T-helper 2 cell treated with Interferon-gamma antibody and Interleukin-4, amounts not matched to agents 5 μg/mL and 100 μg/mL, for 36 hours (primary cell): ENCODE measurements at regions not wholly inside any gene's neighbourhood (a gene's known extent, or its start where the extent isn't known, plus 50 kb on each side); places are given as distances from the start of the nearest gene placed in this dataset.
A peak's percentile ranks its signal among the peaks of the same experiment; 100 is the strongest.

Experiments used
- DNase-seq: peaks from one replicate; pipeline ENCODE4 v3.0.0; 2021; ENCODE audit warnings: low spot score
- H3K27ac Mint-ChIP-seq: one replicate; pipeline ENCODE4 v1.8.0; 2021; ENCODE audit warnings: mild to moderate bottlenecking, mixed read lengths
- H3K27me3 Mint-ChIP-seq: one replicate; pipeline ENCODE4 v1.8.0; 2021; ENCODE audit warnings: low read depth, mixed read lengths
- H3K36me3 Mint-ChIP-seq: one replicate; pipeline ENCODE4 v1.8.0; 2021; ENCODE audit warnings: low read depth, mixed read lengths
- H3K4me1 Mint-ChIP-seq: one replicate; pipeline ENCODE4 v1.8.0; 2021; ENCODE audit warnings: low read depth, mixed read lengths
- H3K4me3 Mint-ChIP-seq: one replicate; pipeline ENCODE4 v1.8.0; 2022; ENCODE audit warnings: mild to moderate bottlenecking, moderate library complexity, mixed read lengths
- H3K9me3 Mint-ChIP-seq: one replicate; pipeline ENCODE4 v1.8.0; 2021; ENCODE audit warnings: mixed read lengths

DNA sequence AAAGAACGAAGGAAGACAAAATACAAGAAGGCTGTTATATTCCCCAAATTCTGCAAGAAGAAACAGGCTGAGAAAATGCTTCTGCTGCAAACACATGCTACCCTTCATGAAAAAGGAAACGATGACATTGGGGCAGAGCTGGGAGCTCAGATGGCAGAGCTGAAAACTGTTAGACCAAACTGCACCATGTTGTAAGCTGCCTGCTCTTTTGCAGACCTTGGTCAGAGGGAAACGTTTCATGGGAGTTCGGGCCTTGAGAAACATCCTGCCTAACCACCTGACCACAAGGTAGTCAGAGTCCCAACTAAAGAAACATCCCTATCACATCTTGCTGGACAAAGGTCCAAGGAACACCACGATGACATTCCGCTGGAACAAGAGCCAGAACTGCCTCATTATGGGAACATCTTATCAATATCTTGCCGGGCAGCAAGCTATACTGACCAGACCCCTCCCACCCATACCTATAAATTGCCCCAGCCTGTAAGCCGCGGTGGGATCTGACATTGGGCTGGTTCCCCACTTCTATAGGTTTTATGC lies 110.7 kb upstream of the CTSC start:
- Mint-ChIP-seq H3K27me3 (peaks cover 13% of the 10 kb centered on the region), H3K4me1 (peaks cover 4% of the 10 kb centered on the region), H3K27ac (no peak overlapping the region), H3K4me3 (no peak overlapping the region), H3K9me3 (peaks cover 5% of the 10 kb centered on the region), H3K36me3 (no peaks in the 10 kb centered on the region)
- DNase-seq = no peak

DNA sequence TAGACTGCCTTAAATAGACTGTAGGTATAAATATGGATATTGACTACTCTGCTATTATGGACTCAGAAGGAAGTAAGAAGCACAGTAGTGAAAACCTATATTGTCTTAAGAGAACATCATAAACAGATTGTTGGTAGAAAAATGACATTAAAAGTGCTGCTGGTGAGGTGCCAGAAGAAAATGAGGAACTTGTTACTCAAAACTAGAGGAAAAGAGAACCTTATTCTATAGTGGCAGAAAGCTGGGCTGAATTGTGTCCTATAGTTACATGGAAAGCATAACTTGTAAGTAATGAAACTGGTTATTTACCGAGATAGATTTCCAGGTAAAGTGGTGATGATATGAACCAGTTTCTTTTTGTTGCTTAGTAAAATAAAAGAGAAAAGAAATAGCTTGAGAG lies 109.7 kb upstream of the CTSC start:
- DNase-seq = no peak
- peaks cover 4% of the 10 kb centered on the region for H3K4me1 Mint-ChIP-seq
- H3K27me3 Mint-ChIP-seq = peaks cover 12% of the 10 kb centered on the region
- no peak overlapping the region for H3K4me3 Mint-ChIP-seq
- H3K27ac Mint-ChIP-seq = no peak overlapping the region
- no peaks in the 10 kb centered on the region for H3K36me3 Mint-ChIP-seq
- H3K9me3 Mint-ChIP-seq = peaks cover 5% of the 10 kb centered on the region

DNA sequence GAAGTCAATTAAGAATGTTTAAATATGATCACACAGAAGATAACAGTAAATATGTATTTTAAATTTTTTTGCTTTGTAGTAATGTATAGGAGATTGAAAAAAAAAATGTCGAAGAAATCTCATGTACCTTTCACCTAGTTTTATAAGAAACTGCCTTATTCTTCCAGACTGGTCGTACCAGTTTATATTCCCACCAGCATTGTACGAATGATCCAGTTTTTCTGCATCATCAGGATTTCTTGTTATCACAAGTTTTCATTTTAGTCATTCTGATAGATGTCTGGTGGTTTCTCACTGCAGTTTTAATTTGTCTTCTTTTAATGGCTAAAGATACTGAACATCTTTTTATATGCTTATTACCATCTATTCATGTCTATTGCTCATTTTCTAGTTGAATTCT lies 101.8 kb upstream of the CTSC start:
- peaks cover 20% of the 10 kb centered on the region for H3K9me3 Mint-ChIP-seq
- no peak overlapping the region for H3K4me3 Mint-ChIP-seq
- no peak for DNase-seq
- peaks cover 2% of the 10 kb centered on the region for H3K4me1 Mint-ChIP-seq
- peaks cover 9% of the 10 kb centered on the region for H3K27me3 Mint-ChIP-seq
- no peaks in the 10 kb centered on the region for H3K36me3 Mint-ChIP-seq
- no peak overlapping the region for H3K27ac Mint-ChIP-seq

DNA sequence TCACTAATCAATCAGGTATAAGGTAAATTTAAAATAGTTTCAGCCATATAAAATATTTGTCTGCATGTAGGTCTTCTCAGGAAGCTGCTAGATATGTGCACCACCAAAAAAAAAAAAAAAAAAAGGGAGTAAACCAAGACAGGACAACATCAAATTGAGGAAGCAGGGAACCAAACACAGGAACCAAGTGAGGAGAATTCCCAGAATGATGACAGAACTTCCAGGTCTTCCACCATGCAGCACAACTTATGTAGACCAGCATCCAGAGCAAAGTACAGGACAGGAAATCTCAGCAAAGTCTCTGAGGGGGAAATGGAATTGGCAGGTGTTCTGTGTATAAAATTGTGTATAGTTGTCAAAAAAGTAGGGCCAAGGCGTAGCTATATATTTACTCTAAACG lies 101.2 kb upstream of the CTSC start:
- peaks cover 2% of the 10 kb centered on the region for H3K4me1 Mint-ChIP-seq
- H3K9me3 Mint-ChIP-seq = peaks cover 26% of the 10 kb centered on the region
- no peak for DNase-seq
- H3K36me3 Mint-ChIP-seq = no peaks in the 10 kb centered on the region
- H3K4me3 Mint-ChIP-seq = no peak overlapping the region
- no peak overlapping the region for H3K27ac Mint-ChIP-seq
- peaks cover 9% of the 10 kb centered on the region for H3K27me3 Mint-ChIP-seq

DNA sequence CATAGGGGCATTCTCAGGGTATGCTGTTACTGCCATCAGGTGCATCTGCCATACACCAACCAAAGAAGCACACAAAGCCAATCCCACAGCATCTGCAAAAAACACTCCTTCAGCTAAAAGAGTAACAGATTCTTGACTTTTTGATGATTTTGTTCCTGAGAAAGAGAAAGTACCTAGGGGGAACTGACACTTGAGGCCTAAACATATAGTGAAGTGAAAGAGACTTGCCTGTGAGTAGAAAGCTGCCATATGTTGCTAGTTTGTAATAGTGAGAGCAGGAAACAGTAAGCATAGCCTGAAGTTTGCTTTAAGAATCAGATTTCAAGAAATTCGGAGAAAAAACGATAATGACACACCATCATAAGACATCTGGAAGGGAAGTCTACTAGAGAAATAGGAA lies 97.9 kb upstream of the CTSC start:
- Mint-ChIP-seq H3K4me3 (no peak overlapping the region), H3K9me3 (peaks cover 26% of the 10 kb centered on the region), H3K36me3 (no peaks in the 10 kb centered on the region), H3K27me3 (peaks cover 9% of the 10 kb centered on the region), H3K4me1 (peaks cover 2% of the 10 kb centered on the region), H3K27ac (no peak overlapping the region)
- DNase-seq = no peak

DNA sequence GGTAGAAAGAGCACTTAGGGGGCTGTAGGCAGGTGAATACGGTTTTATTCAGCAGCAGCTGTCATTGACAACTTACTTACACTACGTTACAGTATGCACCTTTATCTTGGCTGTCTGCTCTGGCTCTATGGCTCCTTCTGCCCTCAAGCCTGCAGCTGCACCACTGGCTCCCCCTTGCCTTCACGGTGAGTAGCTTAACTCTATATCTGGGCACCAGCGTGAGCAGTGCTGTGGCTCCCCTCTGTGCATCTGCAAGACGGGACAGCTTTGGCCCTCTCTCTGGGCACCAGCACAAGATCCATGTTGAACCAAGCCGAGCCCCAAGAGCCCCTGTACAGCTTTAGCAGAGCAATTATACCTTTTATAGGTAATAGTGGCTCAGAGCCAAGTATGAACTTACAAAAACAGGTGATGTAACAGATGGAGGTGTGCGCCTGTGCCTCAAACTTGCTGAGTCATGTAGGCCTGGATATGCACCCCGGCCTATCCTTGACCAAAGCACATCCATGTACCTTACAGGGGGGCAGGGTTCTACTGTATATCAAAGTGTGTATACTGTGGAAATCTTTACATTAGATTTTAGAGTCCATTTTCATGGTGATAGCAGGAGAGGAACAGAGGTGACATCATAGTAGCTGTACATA lies 96.9 kb upstream of the CTSC start:
- Mint-ChIP-seq H3K27me3 (peaks cover 4% of the 10 kb centered on the region), H3K36me3 (no peaks in the 10 kb centered on the region), H3K4me1 (peaks cover 2% of the 10 kb centered on the region), H3K4me3 (no peak overlapping the region), H3K27ac (no peak overlapping the region), H3K9me3 (peaks cover 26% of the 10 kb centered on the region)
- no peak for DNase-seq

DNA sequence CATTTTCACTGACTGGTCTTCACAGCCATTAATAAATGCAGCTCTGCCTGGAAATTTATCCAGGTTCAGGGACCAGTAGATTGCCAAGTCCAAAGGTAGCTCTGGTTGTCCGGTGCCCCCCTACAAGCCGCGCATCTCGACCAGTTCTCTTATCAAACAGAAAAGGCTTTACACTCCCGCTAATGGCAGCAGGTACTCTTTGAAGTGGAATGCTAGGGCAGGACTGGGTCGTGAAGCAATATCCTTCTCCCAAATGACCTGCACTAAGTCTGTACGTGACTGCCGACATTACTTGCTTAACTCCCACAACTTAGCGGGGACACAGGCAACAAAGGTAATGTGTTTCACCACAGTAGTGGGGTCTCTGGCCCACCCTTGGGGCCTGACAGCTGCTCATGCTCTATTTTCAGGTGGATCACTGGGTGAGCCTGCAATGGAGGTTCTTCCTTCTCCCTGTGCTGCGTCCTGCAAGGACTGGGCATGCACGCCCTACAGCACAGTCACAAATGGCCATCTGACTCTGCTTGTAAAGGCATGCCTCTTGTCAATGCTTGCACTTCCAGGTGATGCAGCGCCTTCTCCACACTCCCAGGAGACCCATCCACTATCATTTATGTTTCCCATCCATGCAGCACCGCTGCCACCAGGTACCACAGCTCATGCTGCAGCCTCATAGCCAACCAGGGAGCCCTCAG lies 96.1 kb upstream of the CTSC start:
- no peaks in the 10 kb centered on the region for H3K36me3 Mint-ChIP-seq
- peaks cover 1% of the 10 kb centered on the region for H3K27me3 Mint-ChIP-seq
- peaks cover 26% of the 10 kb centered on the region for H3K9me3 Mint-ChIP-seq
- no peak overlapping the region for H3K4me3 Mint-ChIP-seq
- no peak overlapping the region for H3K27ac Mint-ChIP-seq
- no peak for DNase-seq
- H3K4me1 Mint-ChIP-seq = peaks cover 4% of the 10 kb centered on the region

DNA sequence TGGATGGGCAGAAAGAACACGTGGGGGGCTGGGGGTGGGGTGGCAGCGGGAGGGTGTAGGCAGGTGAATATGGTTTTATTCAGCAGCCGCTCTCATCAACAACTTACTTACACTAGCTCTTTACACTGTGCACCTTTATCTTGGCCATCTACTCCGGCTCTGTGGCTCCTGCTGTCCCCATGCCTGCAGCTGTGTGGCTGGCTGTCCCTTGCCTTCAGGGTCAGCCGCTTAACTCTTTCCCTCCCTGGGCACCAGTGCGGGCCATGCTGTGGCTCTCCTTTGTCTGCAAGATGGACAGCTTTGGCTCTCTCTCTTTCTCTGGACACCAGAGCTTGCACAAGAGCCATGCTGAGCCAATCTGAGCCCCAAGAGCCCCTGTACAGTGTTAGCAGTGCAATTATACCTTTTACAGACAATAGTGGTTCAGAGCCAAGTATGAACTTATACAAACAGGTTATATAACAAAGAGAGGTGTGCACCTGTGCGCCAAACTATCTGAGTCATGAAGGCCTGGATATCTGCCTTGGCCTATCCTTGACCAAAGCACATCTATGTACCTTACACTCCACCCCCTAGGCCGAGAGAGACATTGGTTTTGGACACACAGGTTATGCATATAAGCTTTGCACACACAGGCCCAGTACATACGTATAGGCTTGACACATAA lies 94.3 kb upstream of the CTSC start:
- Mint-ChIP-seq H3K27me3 (no peaks in the 10 kb centered on the region), H3K4me1 (peaks cover 10% of the 10 kb centered on the region), H3K36me3 (no peaks in the 10 kb centered on the region), H3K9me3 (peaks cover 18% of the 10 kb centered on the region), H3K4me3 (no peak overlapping the region), H3K27ac (no peak overlapping the region)
- no peak for DNase-seq

DNA sequence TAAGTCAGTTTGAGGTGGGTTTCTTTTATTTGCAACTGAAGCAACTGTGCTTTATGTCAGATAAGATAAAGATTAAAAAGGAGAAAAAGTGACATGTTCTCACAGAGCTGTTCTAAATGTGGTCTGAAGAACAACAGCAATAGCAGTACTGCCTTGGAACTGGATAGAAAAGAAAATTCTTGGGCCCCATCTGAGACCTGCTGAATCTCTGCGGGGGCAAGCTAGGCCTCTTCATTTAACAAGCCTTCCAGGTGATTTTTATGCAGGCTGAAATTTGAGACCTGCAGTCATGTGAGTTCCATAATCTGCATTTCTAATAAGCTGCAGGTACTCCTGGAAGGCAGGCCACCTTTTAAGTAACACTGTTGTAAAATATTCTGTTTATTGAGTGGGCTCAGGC lies 91.4 kb upstream of the CTSC start:
- no peak for DNase-seq
- no peaks in the 10 kb centered on the region for H3K27me3 Mint-ChIP-seq
- H3K36me3 Mint-ChIP-seq = peaks cover 3% of the 10 kb centered on the region
- H3K4me1 Mint-ChIP-seq = peaks cover 24% of the 10 kb centered on the region
- no peak overlapping the region for H3K27ac Mint-ChIP-seq
- no peak overlapping the region for H3K4me3 Mint-ChIP-seq
- peaks cover 2% of the 10 kb centered on the region for H3K9me3 Mint-ChIP-seq

DNA sequence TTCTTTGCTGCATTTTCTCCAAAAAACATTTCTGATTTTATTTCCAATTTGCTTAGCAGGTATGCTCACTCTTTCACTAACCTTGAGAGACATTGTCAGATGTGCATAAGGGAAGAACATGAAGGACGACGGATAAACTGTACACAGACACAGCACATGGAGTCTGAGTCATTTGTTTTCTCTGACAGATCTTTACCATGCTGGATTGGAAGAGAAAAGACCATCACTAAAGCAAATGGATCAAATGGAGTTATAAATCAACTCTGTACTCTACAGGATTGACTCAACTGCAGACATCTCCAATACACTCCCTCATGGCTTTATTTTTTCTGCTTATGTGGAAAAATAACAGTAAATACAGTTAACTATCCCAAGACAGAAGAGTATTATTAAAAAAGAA lies 90.2 kb upstream of the CTSC start:
- Mint-ChIP-seq H3K27me3 (no peaks in the 10 kb centered on the region), H3K27ac (no peak overlapping the region), H3K4me3 (no peak overlapping the region), H3K9me3 (no peaks in the 10 kb centered on the region), H3K36me3 (peaks cover 8% of the 10 kb centered on the region), H3K4me1 (peaks cover 32% of the 10 kb centered on the region)
- DNase-seq = no peak

DNA sequence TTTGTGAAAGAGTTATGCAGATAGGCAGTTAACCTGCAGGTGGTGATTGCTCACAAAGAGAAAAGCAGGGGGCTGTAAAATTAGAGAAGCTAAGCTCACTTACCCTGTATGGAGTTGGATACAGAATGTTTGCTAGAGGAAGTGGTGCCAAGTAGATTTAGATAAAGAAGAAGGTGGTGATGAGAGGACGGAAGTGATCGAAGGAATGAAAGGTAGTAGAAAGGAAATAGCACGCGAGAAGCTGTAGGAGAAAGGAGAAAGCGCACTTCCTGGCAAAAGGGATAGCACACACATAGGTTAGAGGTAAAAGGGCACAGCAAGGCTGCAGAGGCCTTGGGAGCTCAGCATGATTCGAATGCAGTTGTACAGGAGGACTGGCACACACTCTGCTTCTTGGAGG lies 87.3 kb upstream of the CTSC start:
- Mint-ChIP-seq H3K27ac (peak overlapping the region; percentile 69), H3K27me3 (no peaks in the 10 kb centered on the region), H3K9me3 (peaks cover 4% of the 10 kb centered on the region), H3K36me3 (peaks cover 15% of the 10 kb centered on the region), H3K4me1 (peaks cover 58% of the 10 kb centered on the region), H3K4me3 (peak overlapping the region; percentile 32)
- DNase-seq = no peak

DNA sequence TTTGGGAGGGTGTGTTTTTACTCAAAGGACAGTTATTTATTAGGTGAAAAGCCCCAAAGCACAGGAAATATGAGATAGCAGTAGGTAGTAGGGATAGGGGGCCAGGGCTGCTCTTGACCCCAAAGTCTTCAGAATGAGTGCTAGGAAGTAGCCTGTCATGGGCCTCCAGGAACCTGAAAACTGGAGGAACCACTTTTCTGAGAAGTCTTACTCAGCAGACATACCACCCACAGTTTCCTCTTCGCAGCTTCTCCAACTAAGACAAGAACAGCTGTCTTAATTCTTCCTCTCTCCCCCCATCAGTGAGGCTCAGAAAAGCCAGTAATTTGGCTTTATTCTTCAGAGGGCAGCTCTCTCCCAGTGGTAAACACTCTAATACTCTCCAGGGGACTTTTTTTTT lies 84.0 kb upstream of the CTSC start:
- H3K36me3 Mint-ChIP-seq = peaks cover 15% of the 10 kb centered on the region
- H3K4me3 Mint-ChIP-seq = peak overlapping the region; percentile 70
- peak; percentile 61 for DNase-seq
- peaks cover 4% of the 10 kb centered on the region for H3K9me3 Mint-ChIP-seq
- peak overlapping the region; percentile 79 for H3K27ac Mint-ChIP-seq
- H3K4me1 Mint-ChIP-seq = peaks cover 71% of the 10 kb centered on the region
- H3K27me3 Mint-ChIP-seq = no peaks in the 10 kb centered on the region

DNA sequence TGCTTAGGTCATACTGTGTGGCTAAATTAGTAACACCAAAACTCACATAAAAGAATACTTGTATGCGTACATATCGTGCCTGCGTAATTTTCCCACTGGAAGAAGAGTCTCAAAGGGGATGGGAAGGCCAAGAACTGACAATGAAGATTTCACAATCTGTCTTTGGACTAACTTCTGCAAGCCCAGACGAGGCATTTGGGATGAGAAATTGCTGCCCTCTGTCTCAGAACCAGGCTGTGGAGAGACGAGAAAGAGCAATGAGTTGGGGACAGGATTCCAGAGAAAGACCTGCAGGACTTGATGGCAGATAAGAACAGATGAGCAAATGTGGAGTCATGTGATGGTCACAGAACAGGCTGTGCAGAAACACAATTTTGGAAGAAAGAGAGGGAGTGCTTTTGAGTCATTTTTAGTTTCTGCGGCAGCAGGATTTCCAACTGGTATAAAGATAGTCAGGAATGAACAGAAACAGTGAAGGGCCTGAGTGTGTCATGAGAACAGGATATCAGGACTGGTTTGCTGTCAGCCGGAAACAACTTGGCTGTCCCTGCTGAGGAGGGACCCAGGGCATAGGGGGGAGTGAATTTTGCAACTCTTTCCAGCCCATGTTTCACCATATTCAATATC lies 82.7 kb upstream of the CTSC start:
- no peaks in the 10 kb centered on the region for H3K27me3 Mint-ChIP-seq
- H3K9me3 Mint-ChIP-seq = peaks cover 4% of the 10 kb centered on the region
- no peak overlapping the region for H3K4me3 Mint-ChIP-seq
- peaks cover 74% of the 10 kb centered on the region for H3K4me1 Mint-ChIP-seq
- DNase-seq = no peak
- H3K36me3 Mint-ChIP-seq = peaks cover 16% of the 10 kb centered on the region
- H3K27ac Mint-ChIP-seq = peak overlapping the region; percentile 44

DNA sequence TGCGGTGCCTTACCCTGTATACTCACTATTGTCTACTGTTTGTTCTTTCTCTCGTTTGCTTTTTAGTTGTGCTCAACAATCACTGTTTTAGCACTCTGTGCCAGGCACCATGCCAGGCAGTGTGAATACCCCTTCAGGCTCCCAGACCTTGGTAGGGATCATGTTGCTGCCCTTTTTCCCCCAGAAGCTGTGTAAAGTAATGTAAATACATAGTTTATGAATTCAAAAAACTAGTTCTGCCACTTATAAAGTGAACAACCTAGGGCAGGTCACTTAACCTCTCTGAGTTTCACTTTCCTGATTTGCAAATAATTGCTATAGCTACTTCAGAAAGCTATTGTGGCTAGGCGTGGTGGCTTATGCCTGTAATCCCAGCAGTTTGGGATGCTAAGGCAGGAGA lies 81.0 kb upstream of the CTSC start:
- peaks cover 12% of the 10 kb centered on the region for H3K36me3 Mint-ChIP-seq
- H3K4me1 Mint-ChIP-seq = peaks cover 79% of the 10 kb centered on the region
- H3K27ac Mint-ChIP-seq = no peak overlapping the region
- H3K4me3 Mint-ChIP-seq = no peak overlapping the region
- no peaks in the 10 kb centered on the region for H3K27me3 Mint-ChIP-seq
- no peak for DNase-seq
- peaks cover 4% of the 10 kb centered on the region for H3K9me3 Mint-ChIP-seq
